ENCODE measurements at regions not wholly inside any gene's neighbourhood (a gene's known extent, or its start where the extent isn't known, plus 50 kb on each side); places are given as distances from the start of the nearest gene placed in this dataset.
"Not testable (repeated sequence)": the region's sequence is repeated elsewhere in the genome, so short reads cannot be mapped to it uniquely, and the experiment has no call there.

GRCh38 chr6:67735623-67736022 lies 899.5 kb upstream of the ADGRB3 start:
- intact Hi-C loops (cut with DNase I): no loop called here
- Histone ChIP-seq H3K27me3 (ENCODE audit: control insufficient read depth in 1 of 2, insufficient read depth in 2 of 2, low read length in 1 of 2) (no peaks in the 10 kb centered on the region), H3K9me3 (ENCODE audit: control insufficient read depth, low read length) (no peaks in the 10 kb centered on the region), H3K27ac (ENCODE audit: low read depth in 1 of 2, low read length in 2 of 2) (no peak overlapping the region), H3K36me3 (ENCODE audit: control insufficient read depth in 1 of 2, insufficient read depth in 2 of 2, low read length in 1 of 2) (no peaks in the 10 kb centered on the region), H3K4me3 (ENCODE audit: low read length in 2 of 2) (no peak overlapping the region), H3K4me1 (ENCODE audit: control insufficient read depth in 1 of 2, insufficient read depth in 2 of 2, low read length in 2 of 2) (no peaks in the 10 kb centered on the region)
- WGBS, 2 donors: 35 to 74% methylated on average over 1 of the region's 1 CpG
- DNase-seq (no peak), ATAC-seq (ENCODE audit: low FRiP score) (no peak)

GRCh38 chr6:67722861-67723261 lies 912.2 kb upstream of the ADGRB3 start:
- H3K27ac ChIP-seq (ENCODE audit: low read depth in 1 of 2, low read length in 2 of 2): no peak overlapping the region
- DNase-seq (peak in 1 of 2 donors; percentile 64), ATAC-seq (ENCODE audit: low FRiP score) (no peak)
- intact Hi-C loops (cut with DNase I): no loop called here
- no peaks in the 10 kb centered on the region for H3K9me3 ChIP-seq (ENCODE audit: control insufficient read depth, low read length)
- no peaks in the 10 kb centered on the region for H3K4me1 ChIP-seq (ENCODE audit: control insufficient read depth in 1 of 2, insufficient read depth in 2 of 2, low read length in 2 of 2)
- H3K36me3 ChIP-seq (ENCODE audit: control insufficient read depth in 1 of 2, insufficient read depth in 2 of 2, low read length in 1 of 2): no peaks in the 10 kb centered on the region
- H3K4me3 ChIP-seq (ENCODE audit: low read length in 2 of 2): no peak overlapping the region
- 79 to 82% methylated on average over 14 of the region's 14 CpGs for WGBS, 2 donors
- no peaks in the 10 kb centered on the region for H3K27me3 ChIP-seq (ENCODE audit: control insufficient read depth in 1 of 2, insufficient read depth in 2 of 2, low read length in 1 of 2)

DNA sequence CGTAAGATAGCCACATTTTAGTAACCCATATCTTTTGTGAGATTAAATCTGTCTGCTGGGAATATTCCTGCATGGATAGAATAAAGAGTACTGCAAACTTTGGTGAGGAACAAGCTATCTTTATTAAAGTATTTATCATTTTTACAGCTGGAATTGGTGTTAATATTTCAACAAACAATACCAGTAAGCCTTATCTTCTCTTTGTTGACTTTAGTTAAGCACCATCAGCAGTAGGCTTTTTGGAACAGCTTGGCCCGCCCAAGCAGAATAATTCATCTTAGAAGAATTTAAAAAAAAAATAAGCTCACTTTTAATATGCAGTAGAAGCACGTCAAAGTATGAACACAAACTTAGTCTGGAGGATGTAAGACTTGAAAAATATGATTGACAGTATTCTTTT lies 917.8 kb upstream of the ADGRB3 start:
- Histone ChIP-seq H3K9me3 (ENCODE audit: control insufficient read depth, low read length) (no peaks in the 10 kb centered on the region), H3K27me3 (ENCODE audit: control insufficient read depth in 1 of 2, insufficient read depth in 2 of 2, low read length in 1 of 2) (peaks cover 0 to 1% of the 10 kb centered on the region in 2 donors), H3K36me3 (ENCODE audit: control insufficient read depth in 1 of 2, insufficient read depth in 2 of 2, low read length in 1 of 2) (no peaks in the 10 kb centered on the region), H3K27ac (ENCODE audit: low read depth in 1 of 2, low read length in 2 of 2) (no peak overlapping the region), H3K4me1 (ENCODE audit: control insufficient read depth in 1 of 2, insufficient read depth in 2 of 2, low read length in 2 of 2) (no peaks in the 10 kb centered on the region), H3K4me3 (ENCODE audit: low read length in 2 of 2) (no peak overlapping the region)
- ATAC-seq (ENCODE audit: low FRiP score) (no peak), DNase-seq (peak in 1 of 2 donors; percentile 20)
- intact Hi-C loops (cut with DNase I): no loop called here
- 4 to 6% methylated on average over 3 of the region's 3 CpGs for WGBS, 2 donors

GRCh38 chr6:67706388-67706787 lies 928.7 kb upstream of the ADGRB3 start:
- H3K4me1 ChIP-seq (ENCODE audit: control insufficient read depth in 1 of 2, insufficient read depth in 2 of 2, low read length in 2 of 2): no peaks in the 10 kb centered on the region
- WGBS, 2 donors: 86 to 93% methylated on average over 2 of the region's 2 CpGs
- intact Hi-C loops (cut with DNase I): no loop called here
- H3K27me3 ChIP-seq (ENCODE audit: control insufficient read depth in 1 of 2, insufficient read depth in 2 of 2, low read length in 1 of 2): no peaks in the 10 kb centered on the region
- ATAC-seq (ENCODE audit: low FRiP score) (no peak), DNase-seq (no peak)
- no peak overlapping the region for H3K27ac ChIP-seq (ENCODE audit: low read depth in 1 of 2, low read length in 2 of 2)
- no peaks in the 10 kb centered on the region for H3K36me3 ChIP-seq (ENCODE audit: control insufficient read depth in 1 of 2, insufficient read depth in 2 of 2, low read length in 1 of 2)
- H3K4me3 ChIP-seq (ENCODE audit: low read length in 2 of 2): no peak overlapping the region
- H3K9me3 ChIP-seq (ENCODE audit: control insufficient read depth, low read length): no peaks in the 10 kb centered on the region

- no peak for ATAC-seq (ENCODE audit: low FRiP score)
- Histone ChIP-seq H3K36me3 (ENCODE audit: control insufficient read depth in 1 of 2, insufficient read depth in 2 of 2, low read length in 1 of 2) (no peaks in the 10 kb centered on the region), H3K9me3 (ENCODE audit: control insufficient read depth, low read length) (no peaks in the 10 kb centered on the region), H3K27ac (ENCODE audit: low read depth in 1 of 2, low read length in 2 of 2) (no peak overlapping the region), H3K4me1 (ENCODE audit: control insufficient read depth in 1 of 2, insufficient read depth in 2 of 2, low read length in 2 of 2) (no peaks in the 10 kb centered on the region), H3K4me3 (ENCODE audit: low read length in 2 of 2) (no peak overlapping the region), H3K27me3 (ENCODE audit: control insufficient read depth in 1 of 2, insufficient read depth in 2 of 2, low read length in 1 of 2) (no peaks in the 10 kb centered on the region)
- WGBS, 2 donors: 19 to 23% methylated on average over 4 of the region's 4 CpGs
- DNase-seq: no peak
- intact Hi-C loops (cut with DNase I): no loop called here
These were observed 936.5 kb upstream of the ADGRB3 start for GRCh38 chr6:67698534-67698933.

GRCh38 chr6:67694127-67694526 lies 941.0 kb upstream of the ADGRB3 start:
- Histone ChIP-seq H3K4me3 (ENCODE audit: low read length in 2 of 2) (no peak overlapping the region), H3K27me3 (ENCODE audit: control insufficient read depth in 1 of 2, insufficient read depth in 2 of 2, low read length in 1 of 2) (no peaks in the 10 kb centered on the region), H3K27ac (ENCODE audit: low read depth in 1 of 2, low read length in 2 of 2) (no peak overlapping the region), H3K9me3 (ENCODE audit: control insufficient read depth, low read length) (no peaks in the 10 kb centered on the region), H3K36me3 (ENCODE audit: control insufficient read depth in 1 of 2, insufficient read depth in 2 of 2, low read length in 1 of 2) (no peaks in the 10 kb centered on the region), H3K4me1 (ENCODE audit: control insufficient read depth in 1 of 2, insufficient read depth in 2 of 2, low read length in 2 of 2) (no peaks in the 10 kb centered on the region)
- DNase-seq (no peak), ATAC-seq (ENCODE audit: low FRiP score) (no peak)
- intact Hi-C loops (cut with DNase I): no loop called here
- 83 to 89% methylated on average over 4 of the region's 4 CpGs for WGBS, 2 donors

DNA sequence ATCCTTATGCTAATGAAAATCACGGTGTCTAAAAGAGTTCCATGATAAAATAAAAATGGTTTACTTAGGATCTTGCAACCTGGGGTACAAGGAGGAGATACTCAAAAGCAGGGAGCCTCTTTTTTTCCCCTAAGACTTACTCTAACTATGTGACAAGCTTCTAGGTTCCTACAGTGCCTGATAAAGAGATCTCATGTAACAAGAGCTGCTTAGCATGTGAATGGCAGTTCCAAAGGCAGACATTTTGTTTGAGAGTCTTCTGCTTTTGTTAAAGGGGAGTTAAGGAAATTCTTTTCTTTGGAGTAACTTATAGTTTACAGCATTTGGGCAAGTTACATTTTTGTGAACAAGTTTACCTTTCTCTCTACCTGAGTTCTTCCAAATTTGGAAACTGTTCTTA lies 945.8 kb upstream of the ADGRB3 start:
- 86 to 92% methylated on average over 1 of the region's 1 CpG for WGBS, 2 donors
- no peak overlapping the region for H3K4me3 ChIP-seq (ENCODE audit: low read length in 2 of 2)

GRCh38 chr6:67687396-67687795 lies 947.7 kb upstream of the ADGRB3 start:
- Histone ChIP-seq H3K36me3 (ENCODE audit: control insufficient read depth in 1 of 2, insufficient read depth in 2 of 2, low read length in 1 of 2) (no peaks in the 10 kb centered on the region), H3K27me3 (ENCODE audit: control insufficient read depth in 1 of 2, insufficient read depth in 2 of 2, low read length in 1 of 2) (no peaks in the 10 kb centered on the region), H3K27ac (ENCODE audit: low read depth in 1 of 2, low read length in 2 of 2) (no peak overlapping the region), H3K4me3 (ENCODE audit: low read length in 2 of 2) (no peak overlapping the region), H3K9me3 (ENCODE audit: control insufficient read depth, low read length) (no peaks in the 10 kb centered on the region), H3K4me1 (ENCODE audit: control insufficient read depth in 1 of 2, insufficient read depth in 2 of 2, low read length in 2 of 2) (no peaks in the 10 kb centered on the region)
- 74 to 76% methylated on average over 7 of the region's 7 CpGs for WGBS, 2 donors
- ATAC-seq (ENCODE audit: low FRiP score) (no peak), DNase-seq (no peak)
- intact Hi-C loops (cut with DNase I): no loop called here

More for the DNA sequence above, 945.8 kb upstream of the ADGRB3 start:
- intact Hi-C loops (cut with DNase I): no loop called here
- no peaks in the 10 kb centered on the region for H3K9me3 ChIP-seq (ENCODE audit: control insufficient read depth, low read length)
- H3K27me3 ChIP-seq (ENCODE audit: control insufficient read depth in 1 of 2, insufficient read depth in 2 of 2, low read length in 1 of 2): no peaks in the 10 kb centered on the region
- H3K36me3 ChIP-seq (ENCODE audit: control insufficient read depth in 1 of 2, insufficient read depth in 2 of 2, low read length in 1 of 2): no peaks in the 10 kb centered on the region
- ATAC-seq (ENCODE audit: low FRiP score) (no peak), DNase-seq (no peak)
- H3K27ac ChIP-seq (ENCODE audit: low read depth in 1 of 2, low read length in 2 of 2): no peak overlapping the region
- H3K4me1 ChIP-seq (ENCODE audit: control insufficient read depth in 1 of 2, insufficient read depth in 2 of 2, low read length in 2 of 2): no peaks in the 10 kb centered on the region

- H3K4me1 ChIP-seq (ENCODE audit: control insufficient read depth in 1 of 2, insufficient read depth in 2 of 2, low read length in 2 of 2); H3K36me3 ChIP-seq (ENCODE audit: control insufficient read depth in 1 of 2, insufficient read depth in 2 of 2, low read length in 1 of 2); intact Hi-C loops (cut with DNase I); H3K9me3 ChIP-seq (ENCODE audit: control insufficient read depth, low read length); H3K27me3 ChIP-seq (ENCODE audit: control insufficient read depth in 1 of 2, insufficient read depth in 2 of 2, low read length in 1 of 2); DNase-seq; H3K27ac ChIP-seq (ENCODE audit: low read depth in 1 of 2, low read length in 2 of 2); ATAC-seq (ENCODE audit: low FRiP score); H3K4me3 ChIP-seq (ENCODE audit: low read length in 2 of 2): not testable (repeated sequence)
- 95% methylated on average over 1 of the region's 1 CpG; no CpG with 5 or more reads in 1 of the 2 donors for WGBS, 2 donors
These were observed 948.9 kb upstream of the ADGRB3 start for GRCh38 chr6:67686225-67686624.

Data from aorta (tissue), 5 donors.